ENCODE measurements at regions not wholly inside any gene's neighbourhood (a gene's known extent, or its start where the extent isn't known, plus 50 kb on each side); places are given as distances from the start of the nearest gene placed in this dataset.

GRCh38 chr13:70896136-70896535 is 787.9 kb upstream of the KLHL1 start:
- FAIRE-seq (no peak), DNase-seq (ENCODE audit: low read depth, low spot score) (no peak)
- Histone ChIP-seq H3K9me3 (replicated peaks; ENCODE audit: control insufficient read depth, insufficient read depth, low read length) (no peaks in the 10 kb centered on the region), H4K20me1 (replicated peaks; ENCODE audit: control insufficient read depth, extremely low read depth, insufficient read depth, low read length) (no peaks in the 10 kb centered on the region), H3K9ac (replicated peaks; ENCODE audit: extremely low read depth, insufficient read depth, low read length) (no peak overlapping the region), H3K9me1 (replicated peaks; ENCODE audit: control insufficient read depth, extremely low read depth, insufficient read depth, low read length) (no peaks in the 10 kb centered on the region), H3K27ac (ENCODE audit: insufficient read depth, low read depth, low read length) (no peak overlapping the region), H3K27me3 (ENCODE audit: control insufficient read depth in 2 of 2, insufficient read depth in 2 of 2, low read length in 2 of 2) (no peaks in the 10 kb centered on the region), H3K4me3 (replicated peaks in 1 of 3; ENCODE audit: insufficient read depth in 1 of 3, low read depth in 1 of 3, low read length in 3 of 3) (no peak overlapping the region), H3K4me1 (ENCODE audit: control insufficient read depth, extremely low read depth, insufficient read depth, low read length) (no peaks in the 10 kb centered on the region), H3K79me2 (ENCODE audit: control insufficient read depth, insufficient read depth, low read length) (no peaks in the 10 kb centered on the region), H3K36me3 (ENCODE audit: control insufficient read depth in 2 of 2, extremely low read depth in 1 of 2, insufficient read depth in 2 of 2, low read length in 2 of 2) (no peaks in the 10 kb centered on the region), H2AFZ (ENCODE audit: low read depth, low read length) (no peak overlapping the region), H3K4me2 (ENCODE audit: insufficient read depth, low read length) (no peak overlapping the region)
- no TSS peak for BruUV-seq (replicated peaks)
- TF ChIP-seq POLR2AphosphoS5 (IDR thresholded peaks at IDR 0.05; ENCODE audit: insufficient read depth, low read depth, low read length), result no peak
- TF ChIP-seq EZH2 (IDR thresholded peaks at IDR 0.05; ENCODE audit: borderline replicate concordance, low read depth, low read length, severe bottlenecking), result no peak
- no peak for TF ChIP-seq MAX (IDR thresholded peaks at IDR 0.05; ENCODE audit: insufficient read depth, insufficient read length)
- TF ChIP-seq POLR2A (IDR thresholded peaks at IDR 0.05; ENCODE audit: low read depth, low read length), result no peak
- no peak for TF ChIP-seq JUN (IDR thresholded peaks at IDR 0.05; ENCODE audit: borderline replicate concordance, insufficient read depth, insufficient read length, low read depth)
- TF ChIP-seq CTCF (IDR thresholded peaks at IDR 0.05; ENCODE audit: extremely low read depth in 1 of 2, insufficient read depth in 1 of 2, low read depth in 1 of 2, low read length in 2 of 2), result no peak
- TF ChIP-seq FOS (IDR thresholded peaks at IDR 0.05; ENCODE audit: borderline replicate concordance, insufficient read depth, low read length), result no peak
- TF ChIP-seq GATA2 (IDR thresholded peaks at IDR 0.05; ENCODE audit: insufficient read depth, insufficient read length, low read depth, low read length), result no peak
- TF ChIP-seq MYC (IDR thresholded peaks at IDR 0.05; ENCODE audit: low read depth, low read length), result no peak
- intact Hi-C loops (cut with micrococcal nuclease), result no loop called here
- dilution Hi-C loops (cut with MboI; ENCODE audit: extremely low pct_ligation_motif_present, low sequenced_read_pairs), result no loop called here
- CTCF ChIA-PET, result no interaction called here
- POLR2A ChIA-PET, result no interaction called here
